ENCODE measurements at regions not wholly inside any gene's neighbourhood (a gene's known extent, or its start where the extent isn't known, plus 50 kb on each side); places are given as distances from the start of the nearest gene placed in this dataset.

GRCh38 chr18:75884728-75885127 is 457.2 kb upstream of the SMIM21 start:
- TF ChIP-seq POLR2A (IDR thresholded peaks at IDR 0.05) = no peak
- TF ChIP-seq, protein P1, sequence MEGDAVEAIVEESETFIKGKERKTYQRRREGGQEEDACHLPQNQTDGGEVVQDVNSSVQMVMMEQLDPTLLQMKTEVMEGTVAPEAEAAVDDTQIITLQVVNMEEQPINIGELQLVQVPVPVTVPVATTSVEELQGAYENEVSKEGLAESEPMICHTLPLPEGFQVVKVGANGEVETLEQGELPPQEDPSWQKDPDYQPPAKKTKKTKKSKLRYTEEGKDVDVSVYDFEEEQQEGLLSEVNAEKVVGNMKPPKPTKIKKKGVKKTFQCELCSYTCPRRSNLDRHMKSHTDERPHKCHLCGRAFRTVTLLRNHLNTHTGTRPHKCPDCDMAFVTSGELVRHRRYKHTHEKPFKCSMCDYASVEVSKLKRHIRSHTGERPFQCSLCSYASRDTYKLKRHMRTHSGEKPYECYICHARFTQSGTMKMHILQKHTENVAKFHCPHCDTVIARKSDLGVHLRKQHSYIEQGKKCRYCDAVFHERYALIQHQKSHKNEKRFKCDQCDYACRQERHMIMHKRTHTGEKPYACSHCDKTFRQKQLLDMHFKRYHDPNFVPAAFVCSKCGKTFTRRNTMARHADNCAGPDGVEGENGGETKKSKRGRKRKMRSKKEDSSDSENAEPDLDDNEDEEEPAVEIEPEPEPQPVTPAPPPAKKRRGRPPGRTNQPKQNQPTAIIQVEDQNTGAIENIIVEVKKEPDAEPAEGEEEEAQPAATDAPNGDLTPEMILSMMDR (IDR thresholded peaks at IDR 0.05) = no peak
- TF ChIP-seq EP300 (IDR thresholded peaks at IDR 0.05) = no peak
- no peak for TF ChIP-seq POLR2AphosphoS5 (IDR thresholded peaks at IDR 0.05)
